ENCODE measurements at regions not wholly inside any gene's neighbourhood (a gene's known extent, or its start where the extent isn't known, plus 50 kb on each side); places are given as distances from the start of the nearest gene placed in this dataset.

DNA sequence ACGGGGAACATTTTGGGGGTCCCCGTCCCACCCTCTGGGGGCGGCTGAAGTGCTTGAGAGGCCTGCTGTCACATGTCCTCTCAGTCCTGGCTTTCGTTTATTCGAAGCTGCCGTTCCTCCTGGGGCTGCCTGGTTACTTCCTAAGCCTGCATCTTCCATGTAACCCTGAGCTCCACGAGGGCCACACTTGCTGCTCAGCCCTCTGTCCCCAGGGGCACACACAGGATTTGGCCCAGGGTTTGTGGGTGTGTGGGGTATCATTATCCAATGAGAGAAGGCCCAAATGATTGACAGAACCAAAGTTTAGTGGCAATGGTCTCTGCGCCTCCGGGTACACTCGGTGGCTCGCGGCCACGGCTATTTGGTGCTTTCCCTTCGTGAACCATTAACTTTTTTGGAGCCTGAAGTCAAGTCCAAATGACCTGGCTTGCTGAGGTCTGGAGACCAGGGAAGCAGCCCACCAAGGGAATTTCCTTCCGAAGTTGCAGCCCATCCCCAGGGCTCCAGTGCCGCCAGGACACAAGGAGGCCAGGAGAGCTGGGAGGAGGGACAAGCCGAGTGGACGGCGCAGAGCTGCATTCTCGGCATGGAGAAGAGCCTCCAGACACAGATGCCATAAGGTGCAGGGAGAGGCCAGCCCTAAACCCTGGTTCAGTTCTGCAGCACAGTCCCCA lies 131.4 kb upstream of the FOXF1 start:
- Histone ChIP-seq H3K79me2 (ENCODE audit: low read depth) (no peaks in the 10 kb centered on the region), H3K4me2 (no peak overlapping the region), H3K27ac (no peak overlapping the region), H4K20me1 (ENCODE audit: low read depth) (no peaks in the 10 kb centered on the region), H3K9me3 (ENCODE audit: low read depth) (no peaks in the 10 kb centered on the region), H3K9ac (no peak overlapping the region), H2AFZ (replicated peaks) (no peak overlapping the region), H3K36me3 (no peaks in the 10 kb centered on the region), H3F3A (ENCODE audit: low read depth) (no peaks in the 10 kb centered on the region), H3K4me3 (no peak overlapping the region), H3K4me1 (no peaks in the 10 kb centered on the region), H3K27me3 (no peaks in the 10 kb centered on the region)
- Mint-ChIP-seq H3K27ac (no peak overlapping the region), H3K4me1 (peaks cover 4% of the 10 kb centered on the region), H3K27me3 (ENCODE audit: insufficient read depth, low read depth) (peaks cover 8% of the 10 kb centered on the region), H3K36me3 (peaks cover 2% of the 10 kb centered on the region), H3K9me3 (peaks cover 6% of the 10 kb centered on the region), H3K4me3 (no peak overlapping the region)
- DNase-seq (ENCODE audit: low spot score), result no peak
- TF ChIP-seq EZH2 (IDR thresholded peaks at IDR 0.05), result no peak

DNA sequence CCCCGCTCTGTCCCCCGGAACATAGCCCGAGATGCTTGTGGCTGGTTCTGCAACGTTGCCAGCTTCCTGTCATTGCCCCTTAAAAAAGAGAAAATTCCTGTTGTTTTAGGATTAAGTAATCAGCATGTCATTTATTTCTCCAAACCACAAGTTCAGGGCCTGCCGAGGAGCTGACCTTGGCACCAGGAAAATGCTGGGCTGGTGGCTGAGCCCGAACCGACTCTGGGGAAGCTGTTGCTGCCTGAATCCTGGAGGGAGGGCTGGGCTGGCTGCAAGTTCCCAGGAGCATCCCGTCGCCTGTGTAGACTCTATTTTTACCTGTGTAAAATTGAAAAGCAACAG lies 130.9 kb upstream of the FOXF1 start:
- no peak overlapping the region for H3K4me3 ChIP-seq
- DNase-seq (ENCODE audit: low spot score), result no peak
- no peak overlapping the region for H3K4me2 ChIP-seq
- Mint-ChIP-seq H3K9me3 (peaks cover 3% of the 10 kb centered on the region), H3K27me3 (ENCODE audit: insufficient read depth, low read depth) (peaks cover 11% of the 10 kb centered on the region), H3K4me1 (peaks cover 4% of the 10 kb centered on the region), H3K27ac (no peak overlapping the region), H3K4me3 (no peak overlapping the region), H3K36me3 (peaks cover 2% of the 10 kb centered on the region)
- H3K4me1 ChIP-seq, result no peaks in the 10 kb centered on the region
- H3K79me2 ChIP-seq (ENCODE audit: low read depth), result no peaks in the 10 kb centered on the region
- no peaks in the 10 kb centered on the region for H3K36me3 ChIP-seq
- no peak overlapping the region for H3K9ac ChIP-seq
- no peaks in the 10 kb centered on the region for H3K9me3 ChIP-seq (ENCODE audit: low read depth)
- H3K27me3 ChIP-seq, result no peaks in the 10 kb centered on the region
- no peaks in the 10 kb centered on the region for H3F3A ChIP-seq (ENCODE audit: low read depth)
- H4K20me1 ChIP-seq (ENCODE audit: low read depth), result no peaks in the 10 kb centered on the region
- H2AFZ ChIP-seq (replicated peaks), result no peak overlapping the region
- no peak overlapping the region for H3K27ac ChIP-seq
- TF ChIP-seq EZH2 (IDR thresholded peaks at IDR 0.05), result no peak
- TF ChIP-seq, protein P1, sequence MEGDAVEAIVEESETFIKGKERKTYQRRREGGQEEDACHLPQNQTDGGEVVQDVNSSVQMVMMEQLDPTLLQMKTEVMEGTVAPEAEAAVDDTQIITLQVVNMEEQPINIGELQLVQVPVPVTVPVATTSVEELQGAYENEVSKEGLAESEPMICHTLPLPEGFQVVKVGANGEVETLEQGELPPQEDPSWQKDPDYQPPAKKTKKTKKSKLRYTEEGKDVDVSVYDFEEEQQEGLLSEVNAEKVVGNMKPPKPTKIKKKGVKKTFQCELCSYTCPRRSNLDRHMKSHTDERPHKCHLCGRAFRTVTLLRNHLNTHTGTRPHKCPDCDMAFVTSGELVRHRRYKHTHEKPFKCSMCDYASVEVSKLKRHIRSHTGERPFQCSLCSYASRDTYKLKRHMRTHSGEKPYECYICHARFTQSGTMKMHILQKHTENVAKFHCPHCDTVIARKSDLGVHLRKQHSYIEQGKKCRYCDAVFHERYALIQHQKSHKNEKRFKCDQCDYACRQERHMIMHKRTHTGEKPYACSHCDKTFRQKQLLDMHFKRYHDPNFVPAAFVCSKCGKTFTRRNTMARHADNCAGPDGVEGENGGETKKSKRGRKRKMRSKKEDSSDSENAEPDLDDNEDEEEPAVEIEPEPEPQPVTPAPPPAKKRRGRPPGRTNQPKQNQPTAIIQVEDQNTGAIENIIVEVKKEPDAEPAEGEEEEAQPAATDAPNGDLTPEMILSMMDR (IDR thresholded peaks at IDR 0.05), result no peak
- TF ChIP-seq EZH2phosphoT487 (IDR thresholded peaks at IDR 0.05), result no peak

DNA sequence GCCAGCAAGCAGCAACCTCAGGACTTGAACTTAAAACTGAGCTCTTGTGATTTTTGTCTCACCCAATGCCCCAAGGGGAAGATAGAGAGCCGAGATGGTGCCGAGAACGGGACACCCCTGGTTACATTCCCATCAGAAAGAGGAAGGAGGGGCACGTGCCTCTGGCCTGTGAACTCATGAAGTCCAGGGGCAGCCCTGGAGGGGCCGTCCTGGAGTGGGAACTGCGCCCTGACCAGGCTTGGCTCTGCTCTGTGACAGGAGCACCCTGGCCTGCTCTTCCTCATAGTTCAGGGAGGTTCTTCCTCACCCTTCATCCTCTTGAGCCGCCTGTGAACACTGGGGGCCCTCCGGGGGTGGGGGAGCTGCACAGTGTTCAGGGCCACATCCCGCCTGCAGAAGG lies 130.3 kb upstream of the FOXF1 start:
- TF ChIP-seq, protein P1 (IDR thresholded peaks at IDR 0.05), result no peak
- TF ChIP-seq EZH2 (IDR thresholded peaks at IDR 0.05) (no peak), EZH2phosphoT487 (IDR thresholded peaks at IDR 0.05) (no peak)
- no peaks in the 10 kb centered on the region for H3F3A ChIP-seq (ENCODE audit: low read depth)
- no peak overlapping the region for H3K9ac ChIP-seq
- no peak for DNase-seq (ENCODE audit: low spot score)
- no peaks in the 10 kb centered on the region for H4K20me1 ChIP-seq (ENCODE audit: low read depth)
- Mint-ChIP-seq H3K36me3 (no peaks in the 10 kb centered on the region), H3K27me3 (ENCODE audit: insufficient read depth, low read depth) (peaks cover 15% of the 10 kb centered on the region), H3K27ac (no peak overlapping the region), H3K4me3 (no peak overlapping the region), H3K4me1 (peaks cover 4% of the 10 kb centered on the region), H3K9me3 (peaks cover 3% of the 10 kb centered on the region)
- H3K36me3 ChIP-seq, result no peaks in the 10 kb centered on the region
- H3K27ac ChIP-seq, result no peak overlapping the region
- no peak overlapping the region for H2AFZ ChIP-seq (replicated peaks)
- no peak overlapping the region for H3K4me3 ChIP-seq
- H3K9me3 ChIP-seq (ENCODE audit: low read depth), result no peaks in the 10 kb centered on the region
- no peaks in the 10 kb centered on the region for H3K4me1 ChIP-seq
- no peaks in the 10 kb centered on the region for H3K27me3 ChIP-seq
- H3K4me2 ChIP-seq, result no peak overlapping the region
- no peaks in the 10 kb centered on the region for H3K79me2 ChIP-seq (ENCODE audit: low read depth)

DNA sequence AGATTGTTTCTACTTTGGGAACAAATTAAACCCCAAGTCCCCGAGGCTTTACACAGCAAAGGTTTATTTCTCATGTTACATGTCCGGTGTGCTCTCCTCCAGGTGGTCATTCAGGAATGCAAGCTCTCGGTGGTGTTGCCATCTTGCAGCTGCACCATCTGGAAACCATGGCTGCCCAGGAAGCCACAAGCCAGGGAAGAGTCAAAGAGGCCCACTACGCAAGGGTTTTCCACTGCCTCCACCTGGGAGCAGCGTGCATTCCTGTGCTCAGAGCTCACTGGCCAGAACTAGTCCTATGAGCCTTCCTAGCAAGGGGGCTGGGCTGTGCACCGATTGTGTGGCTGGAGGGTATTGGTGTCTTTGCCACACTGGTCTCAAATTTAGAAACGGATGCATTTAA lies 128.8 kb upstream of the FOXF1 start:
- Mint-ChIP-seq H3K27me3 (ENCODE audit: insufficient read depth, low read depth) (peaks cover 15% of the 10 kb centered on the region), H3K4me1 (peaks cover 4% of the 10 kb centered on the region)
- no peak overlapping the region for H2AFZ ChIP-seq (replicated peaks)

More for the DNA sequence above, 128.8 kb upstream of the FOXF1 start:
- no peaks in the 10 kb centered on the region for H3K9me3 Mint-ChIP-seq
- H4K20me1 ChIP-seq (ENCODE audit: low read depth), result no peaks in the 10 kb centered on the region
- no peak overlapping the region for H3K27ac Mint-ChIP-seq
- no peak overlapping the region for H3K4me3 Mint-ChIP-seq
- H3K4me2 ChIP-seq, result no peak overlapping the region
- DNase-seq (ENCODE audit: low spot score), result no peak
- H3F3A ChIP-seq (ENCODE audit: low read depth), result no peaks in the 10 kb centered on the region
- H3K27ac ChIP-seq, result no peak overlapping the region
- no peak for TF ChIP-seq EZH2phosphoT487 (IDR thresholded peaks at IDR 0.05)
- TF ChIP-seq, protein P1 (IDR thresholded peaks at IDR 0.05), result no peak
- TF ChIP-seq EZH2 (IDR thresholded peaks at IDR 0.05), result no peak
- no peaks in the 10 kb centered on the region for H3K4me1 ChIP-seq
- H3K79me2 ChIP-seq (ENCODE audit: low read depth), result no peaks in the 10 kb centered on the region
- no peaks in the 10 kb centered on the region for H3K27me3 ChIP-seq
- H3K9ac ChIP-seq, result no peak overlapping the region
- H3K9me3 ChIP-seq (ENCODE audit: low read depth), result no peaks in the 10 kb centered on the region
- H3K36me3 Mint-ChIP-seq, result no peaks in the 10 kb centered on the region
- no peak overlapping the region for H3K4me3 ChIP-seq
- H3K36me3 ChIP-seq, result no peaks in the 10 kb centered on the region

Data from neural progenitor cell (in vitro differentiated cells).